GM12865 (cell line): ENCODE measurements at regions not wholly inside any gene's neighbourhood (a gene's known extent, or its start where the extent isn't known, plus 50 kb on each side); places are given as distances from the start of the nearest gene placed in this dataset.

Source experiments
- DNase-seq: peaks from one replicate; pipeline ENCODE4 v3.0.0; 2010; ENCODE audit warnings: low read depth
- H3K4me3 ChIP-seq: 2 replicates; pipeline ENCODE4 v1.5.1; 2011; ENCODE audit warnings: mild to moderate bottlenecking, low read depth, low read length, control low read depth
- CTCF ChIP-seq: IDR thresholded peaks from 2 replicates; pipeline ENCODE4 v1.5.1; 2011; ENCODE audit warnings: low read length, control low read depth, low read depth, inconsistent platforms; ENCODE audit not compliant: insufficient read depth; ENCODE audit errors: missing control alignments

DNA sequence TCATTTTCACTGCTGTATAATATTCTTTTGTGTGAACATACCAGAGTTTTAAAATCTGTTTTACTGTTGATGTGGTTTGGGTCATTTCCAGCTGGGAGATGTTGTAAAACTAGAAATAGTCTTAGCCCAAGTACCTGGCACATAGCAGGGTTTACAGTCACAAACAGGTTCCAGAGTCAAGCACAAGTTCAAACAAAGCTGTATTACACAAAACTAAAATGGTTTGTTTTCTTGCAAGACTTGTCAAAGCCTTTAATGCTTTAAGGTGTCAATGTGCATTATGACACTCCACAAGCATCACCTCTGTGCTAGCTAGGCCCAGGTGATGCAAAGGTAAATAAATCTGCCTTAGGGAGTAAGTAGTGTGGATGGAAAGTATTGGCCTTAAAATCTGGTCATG, 379.1 kb downstream of the MN1 start:
- no peak overlapping the region for H3K4me3 ChIP-seq
- DNase-seq, result no peak
- no peak for TF ChIP-seq CTCF

DNA sequence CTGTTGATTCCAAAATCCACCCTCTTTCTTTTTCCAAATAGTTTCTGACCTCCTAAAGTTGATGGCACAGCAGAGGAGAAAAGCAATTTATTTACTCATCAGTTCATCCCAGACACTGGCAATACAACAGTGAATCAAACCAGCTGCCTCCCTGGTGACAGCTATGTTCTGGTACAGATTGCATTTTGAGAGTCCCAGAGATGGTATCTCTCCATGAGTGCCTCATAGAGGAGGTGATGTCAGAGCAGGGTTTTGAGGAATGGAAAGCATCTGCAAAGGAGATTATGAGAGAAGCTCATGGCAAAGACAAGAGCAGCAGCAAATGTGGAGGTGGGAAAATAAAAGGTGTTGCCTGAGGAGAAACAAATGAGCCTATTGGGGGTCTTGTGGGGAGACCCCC, 377.2 kb downstream of the MN1 start:
- no peak for TF ChIP-seq CTCF
- DNase-seq, result no peak
- no peak overlapping the region for H3K4me3 ChIP-seq

DNA sequence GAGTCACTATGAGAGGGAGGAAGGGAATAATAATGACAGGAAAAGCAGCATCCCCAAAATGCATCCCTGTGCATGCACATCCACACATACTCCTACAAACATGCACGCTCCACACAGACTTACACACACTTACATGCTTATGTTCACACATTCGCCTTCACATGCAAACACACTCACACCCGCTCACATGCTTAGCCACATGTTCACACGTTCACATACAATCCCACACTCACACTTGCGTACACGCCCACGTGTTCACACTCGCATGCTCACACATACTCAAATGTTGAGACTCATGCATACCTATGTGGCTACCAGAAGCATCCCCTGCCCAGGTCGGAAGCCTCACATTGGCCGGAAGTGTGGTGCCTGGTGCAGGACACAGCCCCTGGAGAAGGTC, 372.1 kb downstream of the MN1 start:
- TF ChIP-seq CTCF, result no peak
- no peak for DNase-seq
- no peak overlapping the region for H3K4me3 ChIP-seq

DNA sequence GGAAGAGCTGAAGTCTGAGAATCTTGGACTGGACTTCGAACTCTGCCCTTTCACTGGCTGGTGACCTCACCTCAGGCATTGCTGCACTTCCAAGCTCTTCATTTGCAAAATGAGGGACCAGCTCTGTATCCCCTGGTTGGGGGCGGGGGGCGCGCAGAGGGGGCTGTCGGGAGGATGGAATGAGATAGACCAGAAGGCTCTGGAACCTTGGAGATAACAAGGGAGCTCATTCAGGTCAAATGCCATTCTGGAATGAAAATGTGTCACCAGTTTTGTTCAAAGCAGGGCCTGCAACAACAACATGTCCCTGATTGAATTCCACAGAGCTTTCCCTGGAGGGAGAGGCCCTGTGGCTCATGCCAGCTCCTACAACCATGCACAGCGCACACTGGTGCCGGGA, 370.5 kb downstream of the MN1 start:
- no peak overlapping the region for H3K4me3 ChIP-seq
- DNase-seq, result no peak
- TF ChIP-seq CTCF, result no peak

DNA sequence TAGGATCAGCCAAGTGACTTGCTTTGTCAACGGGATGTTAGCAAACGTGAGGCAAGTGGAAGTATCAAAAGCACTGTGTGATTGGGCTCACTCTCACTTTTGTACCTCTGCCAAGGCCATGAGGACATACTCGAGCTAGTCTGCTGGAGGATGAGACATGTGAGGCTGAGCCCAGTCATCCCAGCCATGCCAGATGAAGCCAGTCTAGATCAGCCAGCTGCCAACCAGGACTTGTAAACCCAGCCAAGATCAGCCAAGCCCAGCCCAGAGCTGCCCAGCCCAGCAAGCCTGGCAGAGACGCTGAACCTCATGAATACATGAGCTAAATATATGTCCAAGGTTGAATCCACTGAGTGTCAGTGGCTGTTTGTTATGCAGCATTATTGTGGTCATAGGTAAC, 369.7 kb downstream of the MN1 start:
- no peak for DNase-seq
- H3K4me3 ChIP-seq, result no peak overlapping the region
- TF ChIP-seq CTCF, result no peak

- DNase-seq, result no peak
- H3K4me3 ChIP-seq, result no peak overlapping the region
- no peak for TF ChIP-seq CTCF
These were observed 368.5 kb downstream of the MN1 start for GRCh38 chr22:27433099-27433498.

GRCh38 chr22:27433585-27434190, 367.9 kb downstream of the MN1 start:
- no peak for TF ChIP-seq CTCF
- DNase-seq, result no peak
- H3K4me3 ChIP-seq, result no peak overlapping the region
